Right cardiac atrium (tissue), 5 donors: ENCODE measurements at regions not wholly inside any gene's neighbourhood (a gene's known extent, or its start where the extent isn't known, plus 50 kb on each side); places are given as distances from the start of the nearest gene placed in this dataset.
"Not testable (repeated sequence)": the region's sequence is repeated elsewhere in the genome, so short reads cannot be mapped to it uniquely, and the experiment has no call there.

Source experiments
- ATAC-seq, 2 donors: fragments of 200-7000 bp; cut with Tn5 transposase; one replicate each; pipeline versions ENCODE4 v1.8.0 to v1.9.1; 2020; ENCODE audit warnings: moderate library complexity in 2 of 2, mild to moderate bottlenecking in 1 of 2
- DNase-seq, 3 donors: peaks; one replicate each; pipeline ENCODE4 v3.0.0-alpha.2; 2020
- H3K27ac ChIP-seq: one replicate; pipeline ENCODE4 v1.5.1; 2013; ENCODE audit warnings: mild to moderate bottlenecking, low read length, control low read depth, moderate library complexity
- H3K27me3 ChIP-seq: one replicate; pipeline ENCODE4 v1.6.1; 2013; ENCODE audit not compliant: control insufficient read depth, insufficient read depth
- H3K4me1 ChIP-seq: one replicate; pipeline ENCODE4 v1.6.1; 2013; ENCODE audit warnings: low read length; ENCODE audit not compliant: control insufficient read depth, insufficient read depth
- H3K4me3 ChIP-seq: one replicate; pipeline ENCODE4 v1.5.1; 2013; ENCODE audit warnings: low read length, control low read depth
- H3K9me3 ChIP-seq: one replicate; pipeline ENCODE4 v1.6.1; 2013; ENCODE audit warnings: low read length; ENCODE audit not compliant: control insufficient read depth
- WGBS: extraction: QIAGEN DNeasy Blood & Tissue Kit; methylation state at CpG from one replicate; pipeline ENCODE4 v1.1.7; 2013; 5-methylcytosine and 5-hydroxymethylcytosine counted together
- intact Hi-C, 4 donors: fragments of 100-400 bp; cut with DNase I; formaldehyde crosslinking; loops; one replicate each; pipeline versions ENCODE4 v1.11.0 to v1.14.0; 2022 to 2023
- donor health status: healthy with polysubstance abuse.
- donor health status: DM: no; HTN: yes; CAD: no.
- donor health status: DM: no; HTN: no; CAD: no.
- donor health status: DM: no; HTN: yes; CAD: no; lungs with severe emphysema.
- donor health status: DM: yes; HTN: yes; CAD: no.

- Histone ChIP-seq H3K4me1 (no peaks in the 10 kb centered on the region), H3K4me3 (no peak overlapping the region), H3K27me3 (no peaks in the 10 kb centered on the region), H3K27ac (no peak overlapping the region), H3K9me3 (peaks cover 3% of the 10 kb centered on the region)
- intact Hi-C loops, result no loop called here
- 76% methylated on average over 8 of the region's 8 CpGs for WGBS
- ATAC-seq (no peak), DNase-seq (no peak)
Observed at GRCh38 chr7:3179456-3179855, 121.6 kb upstream of the SDK1 start.

DNA sequence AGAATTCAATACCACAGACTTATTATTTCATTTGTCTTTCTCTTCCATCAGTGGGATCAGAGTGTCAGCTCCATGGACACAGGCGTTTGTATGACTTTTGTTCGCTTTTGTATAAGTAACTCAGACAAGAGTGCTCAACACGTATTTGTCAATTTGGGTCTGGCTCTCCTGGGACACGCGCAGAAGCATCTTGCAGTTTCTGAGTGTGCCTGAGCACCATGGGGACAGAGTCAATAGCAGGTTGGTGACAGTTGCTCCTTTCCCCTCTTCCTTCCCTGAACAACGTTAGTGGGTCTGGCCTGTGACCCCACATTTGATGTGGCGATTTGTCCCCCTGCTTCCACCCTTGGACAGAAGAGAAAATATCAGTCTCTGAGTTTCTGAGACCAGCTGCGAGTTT lies 120.4 kb upstream of the SDK1 start:
- 84% methylated on average over 8 of the region's 8 CpGs for WGBS
- no peak overlapping the region for H3K27ac ChIP-seq
- DNase-seq, result no peak
- H3K9me3 ChIP-seq, result peaks cover 3% of the 10 kb centered on the region
- intact Hi-C loops, result no loop called here
- no peaks in the 10 kb centered on the region for H3K27me3 ChIP-seq
- no peak for ATAC-seq
- no peaks in the 10 kb centered on the region for H3K4me1 ChIP-seq
- no peak overlapping the region for H3K4me3 ChIP-seq

GRCh38 chr7:3182055-3182454 lies 119.0 kb upstream of the SDK1 start:
- H3K4me1 ChIP-seq, intact Hi-C loops, H3K4me3 ChIP-seq, H3K27me3 ChIP-seq, H3K27ac ChIP-seq, DNase-seq, H3K9me3 ChIP-seq, ATAC-seq: not testable (repeated sequence)
- 74% methylated on average over 4 of the region's 4 CpGs for WGBS

GRCh38 chr7:3187444-3188040 lies 113.5 kb upstream of the SDK1 start:
- Histone ChIP-seq H3K27ac (no peak overlapping the region), H3K4me3 (no peak overlapping the region), H3K27me3 (no peaks in the 10 kb centered on the region), H3K9me3 (peaks cover 3% of the 10 kb centered on the region), H3K4me1 (no peaks in the 10 kb centered on the region)
- intact Hi-C loops, result no loop called here
- WGBS, result 76% methylated on average over 18 of the region's 18 CpGs
- no peak for DNase-seq
- ATAC-seq, result no peak

DNA sequence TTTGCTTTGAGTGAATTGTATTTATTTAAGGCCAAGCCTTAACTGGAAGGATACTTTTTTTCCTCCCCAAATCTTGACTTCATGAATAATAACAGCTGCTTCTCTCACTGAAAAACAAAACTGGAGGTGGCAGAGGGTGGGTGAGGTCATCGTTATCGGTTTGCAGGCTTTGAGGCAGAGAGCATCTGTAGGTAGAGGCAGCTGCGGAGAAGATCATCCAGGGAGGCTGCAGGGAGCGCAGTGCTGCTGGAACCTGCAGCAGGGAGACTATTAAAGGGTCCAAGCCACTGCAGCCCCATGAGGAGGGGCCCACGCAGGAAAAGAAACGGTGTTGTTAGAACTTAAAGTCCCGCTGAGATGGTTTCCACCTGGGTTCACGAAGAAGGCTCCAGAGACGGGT lies 112.1 kb upstream of the SDK1 start:
- ATAC-seq, result no peak
- Histone ChIP-seq H3K27me3 (no peaks in the 10 kb centered on the region), H3K4me1 (no peaks in the 10 kb centered on the region), H3K27ac (no peak overlapping the region), H3K9me3 (no peaks in the 10 kb centered on the region), H3K4me3 (no peak overlapping the region)
- DNase-seq, result no peak
- 75% methylated on average over 9 of the region's 9 CpGs for WGBS
- intact Hi-C loops, result no loop called here

GRCh38 chr7:3191548-3191947 lies 109.5 kb upstream of the SDK1 start:
- 79% methylated on average over 4 of the region's 4 CpGs for WGBS
- no peaks in the 10 kb centered on the region for H3K27me3 ChIP-seq
- intact Hi-C loops, result no loop called here
- no peak overlapping the region for H3K4me3 ChIP-seq
- no peaks in the 10 kb centered on the region for H3K4me1 ChIP-seq
- no peak for DNase-seq
- no peak overlapping the region for H3K27ac ChIP-seq
- peaks cover 2% of the 10 kb centered on the region for H3K9me3 ChIP-seq
- ATAC-seq, result no peak

DNA sequence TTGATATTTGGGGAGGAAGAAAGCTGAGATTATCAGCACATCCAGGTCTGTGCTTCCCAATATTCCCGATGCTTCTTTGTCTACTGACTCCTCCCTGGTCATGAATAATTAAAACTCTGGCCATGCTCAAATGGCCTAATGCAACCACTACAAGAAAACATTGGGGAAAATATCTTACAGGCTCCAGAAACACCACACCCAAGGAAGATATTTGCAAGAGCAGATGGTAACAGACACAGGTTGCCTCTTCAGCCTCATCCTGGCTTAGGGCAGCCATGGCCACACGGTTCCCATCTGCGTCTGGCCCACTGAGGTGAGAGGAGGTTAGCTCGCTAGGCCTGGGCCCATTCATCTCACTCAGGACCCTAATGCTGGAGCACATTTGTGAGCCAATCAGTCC lies 108.4 kb upstream of the SDK1 start:
- intact Hi-C loops, result no loop called here
- 71% methylated on average over 4 of the region's 4 CpGs for WGBS
- Histone ChIP-seq H3K27ac (no peak overlapping the region), H3K4me1 (no peaks in the 10 kb centered on the region), H3K4me3 (no peak overlapping the region), H3K9me3 (peaks cover 2% of the 10 kb centered on the region), H3K27me3 (no peaks in the 10 kb centered on the region)
- ATAC-seq, result no peak
- no peak for DNase-seq

DNA sequence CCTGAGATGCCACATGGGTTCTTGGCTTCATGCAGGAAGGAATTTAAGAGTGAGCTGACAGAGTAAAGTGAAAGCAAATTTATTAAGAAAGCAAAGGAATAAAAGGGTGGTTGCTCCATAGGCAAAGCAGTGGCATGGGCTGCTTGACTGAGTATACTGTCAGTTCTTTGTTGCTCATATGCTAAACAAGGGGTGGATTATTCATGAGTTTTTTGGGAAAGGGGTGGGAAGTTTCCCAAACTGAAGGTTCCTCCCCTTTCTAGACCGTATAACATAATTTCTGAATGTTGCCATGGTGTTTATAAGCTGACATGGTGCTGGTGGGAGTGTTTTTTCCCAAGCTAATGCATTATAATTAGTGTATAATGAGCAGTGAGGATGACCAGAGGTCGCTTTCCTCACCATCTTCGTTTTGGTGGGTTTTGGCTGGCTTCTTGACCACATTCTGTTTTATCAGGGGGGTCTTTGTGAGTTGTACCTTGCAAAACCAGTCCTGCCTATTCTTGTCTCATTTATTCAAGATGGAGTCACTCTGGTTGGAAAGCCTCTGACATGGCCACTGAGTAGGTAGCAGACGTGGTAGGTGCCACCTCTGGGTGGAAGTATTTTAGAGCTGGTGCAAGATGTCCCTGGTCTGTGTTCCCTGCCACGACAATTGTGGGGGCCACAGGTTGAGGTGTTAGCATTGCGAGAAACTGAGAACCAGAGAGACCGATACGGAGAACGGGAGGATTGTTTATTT lies 107.5 kb upstream of the SDK1 start:
- Histone ChIP-seq H3K27me3 (no peaks in the 10 kb centered on the region), H3K9me3 (peaks cover 2% of the 10 kb centered on the region), H3K4me1 (no peaks in the 10 kb centered on the region), H3K27ac (no peak overlapping the region), H3K4me3 (no peak overlapping the region)
- ATAC-seq (no peak), DNase-seq (no peak)
- intact Hi-C loops, result no loop called here
- WGBS, result 80% methylated on average over 9 of the region's 9 CpGs

- Histone ChIP-seq H3K27ac (no peak overlapping the region), H3K4me1 (no peaks in the 10 kb centered on the region), H3K4me3 (no peak overlapping the region), H3K9me3 (peaks cover 2% of the 10 kb centered on the region), H3K27me3 (no peaks in the 10 kb centered on the region)
- intact Hi-C loops, result no loop called here
- DNase-seq (no peak), ATAC-seq (peak in 1 of 2 donors; percentile 18)
- 47% methylated on average over 7 of the region's 7 CpGs for WGBS
Observed at GRCh38 chr7:3194501-3195141, 106.4 kb upstream of the SDK1 start.

GRCh38 chr7:3195160-3195559 lies 105.9 kb upstream of the SDK1 start:
- Histone ChIP-seq H3K4me3 (no peak overlapping the region), H3K9me3 (peaks cover 2% of the 10 kb centered on the region), H3K27ac (no peak overlapping the region), H3K4me1 (no peaks in the 10 kb centered on the region), H3K27me3 (no peaks in the 10 kb centered on the region)
- ATAC-seq, result no peak
- intact Hi-C loops, result no loop called here
- DNase-seq, result no peak
- WGBS, result 78% methylated on average over 6 of the region's 6 CpGs

GRCh38 chr7:3196629-3197400 lies 104.2 kb upstream of the SDK1 start:
- no peaks in the 10 kb centered on the region for H3K4me1 ChIP-seq
- H3K27ac ChIP-seq, result no peak overlapping the region
- intact Hi-C loops, result no loop called here
- no peak for ATAC-seq
- H3K27me3 ChIP-seq, result no peaks in the 10 kb centered on the region
- H3K9me3 ChIP-seq, result peaks cover 2% of the 10 kb centered on the region
- DNase-seq, result no peak
- H3K4me3 ChIP-seq, result no peak overlapping the region
- WGBS, result 80% methylated on average over 21 of the region's 21 CpGs
